ENCODE measurements at regions not wholly inside any gene's neighbourhood (a gene's known extent, or its start where the extent isn't known, plus 50 kb on each side); places are given as distances from the start of the nearest gene placed in this dataset.

- intact Hi-C loops (cut with DNase I): no loop called here
- H3K27me3 ChIP-seq: no peaks in the 10 kb centered on the region
- H3K9me3 ChIP-seq: no peaks in the 10 kb centered on the region
- no peak overlapping the region for H3K4me3 ChIP-seq
- no peak for DNase-seq
- TF ChIP-seq EP300 (IDR thresholded peaks at IDR 0.05): no peak
- TF ChIP-seq, protein P1, sequence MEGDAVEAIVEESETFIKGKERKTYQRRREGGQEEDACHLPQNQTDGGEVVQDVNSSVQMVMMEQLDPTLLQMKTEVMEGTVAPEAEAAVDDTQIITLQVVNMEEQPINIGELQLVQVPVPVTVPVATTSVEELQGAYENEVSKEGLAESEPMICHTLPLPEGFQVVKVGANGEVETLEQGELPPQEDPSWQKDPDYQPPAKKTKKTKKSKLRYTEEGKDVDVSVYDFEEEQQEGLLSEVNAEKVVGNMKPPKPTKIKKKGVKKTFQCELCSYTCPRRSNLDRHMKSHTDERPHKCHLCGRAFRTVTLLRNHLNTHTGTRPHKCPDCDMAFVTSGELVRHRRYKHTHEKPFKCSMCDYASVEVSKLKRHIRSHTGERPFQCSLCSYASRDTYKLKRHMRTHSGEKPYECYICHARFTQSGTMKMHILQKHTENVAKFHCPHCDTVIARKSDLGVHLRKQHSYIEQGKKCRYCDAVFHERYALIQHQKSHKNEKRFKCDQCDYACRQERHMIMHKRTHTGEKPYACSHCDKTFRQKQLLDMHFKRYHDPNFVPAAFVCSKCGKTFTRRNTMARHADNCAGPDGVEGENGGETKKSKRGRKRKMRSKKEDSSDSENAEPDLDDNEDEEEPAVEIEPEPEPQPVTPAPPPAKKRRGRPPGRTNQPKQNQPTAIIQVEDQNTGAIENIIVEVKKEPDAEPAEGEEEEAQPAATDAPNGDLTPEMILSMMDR (IDR thresholded peaks at IDR 0.05): no peak
- TF ChIP-seq POLR2A (IDR thresholded peaks at IDR 0.05): no peak
- 97 to 100% (median 98%) methylated on average over 3 of the region's 3 CpGs for WGBS, 3 donors
- no peaks in the 10 kb centered on the region for H3K36me3 ChIP-seq
- no peak overlapping the region for H3K27ac ChIP-seq
- H3K4me1 ChIP-seq (ENCODE audit: insufficient read depth): no peaks in the 10 kb centered on the region
Observed at GRCh38 chr3:177545964-177546363, 348.7 kb upstream of the TBL1XR1 start.

DNA sequence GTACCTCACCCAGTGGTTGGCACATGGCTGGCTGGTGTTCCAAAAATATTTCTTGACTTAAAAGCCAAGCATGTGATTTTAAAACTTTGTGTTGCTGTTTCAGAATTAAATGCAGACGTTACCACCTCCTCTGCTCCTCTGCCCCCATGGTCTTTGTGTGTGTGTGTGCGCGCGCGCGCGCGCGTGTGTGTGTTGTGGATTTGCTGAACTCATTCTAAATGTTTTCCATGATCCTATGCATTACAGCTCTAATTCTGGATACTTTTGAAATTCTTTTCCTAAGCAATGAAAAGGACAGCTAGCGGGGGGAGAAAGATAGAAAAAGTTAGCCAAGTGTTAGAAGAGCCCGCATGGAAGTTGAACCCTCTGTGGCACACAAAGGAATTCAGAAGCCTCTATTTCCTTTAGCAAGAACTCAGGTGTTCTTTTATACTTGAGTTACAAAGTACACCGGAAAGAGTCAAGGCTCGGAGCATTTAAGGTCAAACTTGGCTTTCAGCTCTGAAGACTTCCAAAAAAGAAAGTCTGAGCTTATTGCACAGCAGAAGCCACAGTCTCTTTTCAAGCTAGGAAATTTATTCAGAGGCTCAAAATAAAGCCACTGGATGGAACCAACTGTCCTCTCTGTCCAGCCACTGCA, 350.5 kb upstream of the TBL1XR1 start:
- intact Hi-C loops (cut with DNase I): no loop called here
- TF ChIP-seq POLR2A (IDR thresholded peaks at IDR 0.05) (no peak), EP300 (IDR thresholded peaks at IDR 0.05) (no peak)
- TF ChIP-seq, protein P1 (IDR thresholded peaks at IDR 0.05): no peak
- Histone ChIP-seq H3K9me3 (no peaks in the 10 kb centered on the region), H3K4me3 (no peak overlapping the region), H3K27ac (no peak overlapping the region), H3K4me1 (ENCODE audit: insufficient read depth) (no peaks in the 10 kb centered on the region), H3K27me3 (no peaks in the 10 kb centered on the region), H3K36me3 (no peaks in the 10 kb centered on the region)
- no peak for DNase-seq
- 64 to 72% (median 69%) methylated on average over 13 of the region's 13 CpGs for WGBS, 3 donors

GRCh38 chr3:177550667-177551066, 353.4 kb upstream of the TBL1XR1 start:
- TF ChIP-seq, protein P1 (IDR thresholded peaks at IDR 0.05): no peak
- TF ChIP-seq POLR2A (IDR thresholded peaks at IDR 0.05): no peak
- no peak for TF ChIP-seq EP300 (IDR thresholded peaks at IDR 0.05)
- no peak for DNase-seq
- Histone ChIP-seq H3K4me1 (ENCODE audit: insufficient read depth) (no peaks in the 10 kb centered on the region), H3K27ac (no peak overlapping the region), H3K36me3 (no peaks in the 10 kb centered on the region), H3K4me3 (no peak overlapping the region), H3K9me3 (no peaks in the 10 kb centered on the region), H3K27me3 (no peaks in the 10 kb centered on the region)
- intact Hi-C loops (cut with DNase I): no loop called here
- WGBS, 3 donors: 93 to 98% (median 94%) methylated on average over 1 of the region's 1 CpG

- no peak overlapping the region for H3K27ac ChIP-seq
- no peak for DNase-seq
- no peaks in the 10 kb centered on the region for H3K9me3 ChIP-seq
- 81 to 85% (median 82%) methylated on average over 4 of the region's 4 CpGs for WGBS, 3 donors
- no peaks in the 10 kb centered on the region for H3K36me3 ChIP-seq
- no peak overlapping the region for H3K4me3 ChIP-seq
- intact Hi-C loops (cut with DNase I): no loop called here
- no peaks in the 10 kb centered on the region for H3K4me1 ChIP-seq (ENCODE audit: insufficient read depth)
- TF ChIP-seq, protein P1 (IDR thresholded peaks at IDR 0.05): no peak
- TF ChIP-seq EP300 (IDR thresholded peaks at IDR 0.05) (no peak), POLR2A (IDR thresholded peaks at IDR 0.05) (no peak)
- no peaks in the 10 kb centered on the region for H3K27me3 ChIP-seq
Observed at GRCh38 chr3:177551431-177551836, 354.2 kb upstream of the TBL1XR1 start.

Measured in ovary (tissue), 7 donors.